DOHH2 (cell line): ENCODE measurements at regions not wholly inside any gene's neighbourhood (a gene's known extent, or its start where the extent isn't known, plus 50 kb on each side); places are given as distances from the start of the nearest gene placed in this dataset.

ENCODE experiments used
- CTCF ChIP-seq: fragments of 200-600 bp; sonication (generic); IDR thresholded peaks from one replicate; pipeline ENCODE4 v1.5.1; 2014; ENCODE audit warnings: antibody characterized with exemption, mild to moderate bottlenecking, low read depth, low read length; ENCODE audit not compliant: poor library complexity, severe bottlenecking
- EZH2phosphoT487 ChIP-seq: fragments of 200-600 bp; sonication (generic); IDR thresholded peaks from 2 replicates; pipeline ENCODE4 v1.6.1; 2017; ENCODE audit warnings: borderline replicate concordance, mild to moderate bottlenecking, antibody characterized with exemption, low read length, moderate library complexity, mixed read lengths

GRCh38 chr7:46515844-46516590 is 594.9 kb upstream of the IGFBP3 start:
- TF ChIP-seq CTCF (no peak), EZH2phosphoT487 (no peak)
